WI38 (cell line): ENCODE measurements at regions not wholly inside any gene's neighbourhood (a gene's known extent, or its start where the extent isn't known, plus 50 kb on each side); places are given as distances from the start of the nearest gene placed in this dataset.

Source experiments
- H3K4me3 ChIP-seq: 2 replicates; pipeline ENCODE4 v1.5.1; 2011; ENCODE audit warnings: low read depth, mild to moderate bottlenecking, control low read depth, low read length
- CTCF ChIP-seq: IDR thresholded peaks from 2 replicates; pipeline ENCODE4 v1.5.1; 2012; ENCODE audit warnings: low read depth, mild to moderate bottlenecking, control low read depth, low read length

DNA sequence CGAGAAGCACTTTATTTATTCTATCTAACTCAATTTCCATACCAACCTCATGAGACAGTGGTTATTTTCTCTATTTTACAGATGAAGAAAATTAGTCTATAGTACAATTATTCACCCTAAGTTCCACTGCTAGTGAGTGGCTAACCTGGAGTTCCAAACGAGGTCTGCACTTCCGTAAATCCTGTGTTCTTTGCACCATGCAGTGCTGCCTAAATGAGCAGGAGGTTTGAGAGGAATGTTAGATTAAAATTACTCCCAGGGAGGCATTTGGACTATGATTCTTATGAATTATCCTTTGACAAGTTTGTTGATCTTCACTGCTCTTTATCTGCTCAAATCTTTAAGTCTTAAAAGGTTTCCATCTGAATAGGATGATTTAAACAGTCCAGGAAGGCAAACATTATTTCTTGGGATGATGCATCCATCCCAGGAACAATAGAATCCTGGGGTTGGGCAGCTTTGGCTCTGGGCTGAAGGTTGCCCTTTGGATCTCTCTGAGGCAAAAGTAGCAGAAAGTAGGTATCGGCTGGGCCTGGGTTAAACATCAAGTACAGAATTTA, 400.8 kb downstream of the REEP3 start:
- no peak overlapping the region for H3K4me3 ChIP-seq
- no peak for TF ChIP-seq CTCF

- no peak for TF ChIP-seq CTCF
- H3K4me3 ChIP-seq = no peak overlapping the region
Measured at GRCh38 chr10:63922468-63923284, 401.5 kb downstream of the REEP3 start.

- H3K4me3 ChIP-seq = no peak overlapping the region
- TF ChIP-seq CTCF = no peak
Measured at GRCh38 chr10:63929831-63930467, 408.7 kb downstream of the REEP3 start.

GRCh38 chr10:63930584-63930983, 409.4 kb downstream of the REEP3 start:
- TF ChIP-seq CTCF = no peak
- no peak overlapping the region for H3K4me3 ChIP-seq

DNA sequence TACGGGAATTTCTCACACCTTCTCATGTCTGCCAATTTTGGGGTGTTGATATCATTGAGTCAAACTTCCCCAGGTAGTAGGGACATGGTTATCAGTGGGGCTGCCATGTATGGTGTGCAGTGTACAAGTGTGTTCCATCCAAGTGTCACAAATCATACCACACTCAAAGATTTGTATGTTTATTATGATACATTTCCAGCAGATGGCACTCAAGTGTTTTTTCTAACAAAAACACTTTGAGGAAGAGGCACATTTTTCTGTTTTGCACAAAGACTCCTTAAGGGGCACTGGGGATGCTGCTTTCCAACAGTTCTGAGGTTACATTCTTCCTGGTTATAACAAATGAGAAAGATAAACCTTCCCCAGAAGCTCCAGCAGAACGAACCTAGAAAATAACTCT, 414.5 kb downstream of the REEP3 start:
- no peak for TF ChIP-seq CTCF
- H3K4me3 ChIP-seq = no peak overlapping the region

DNA sequence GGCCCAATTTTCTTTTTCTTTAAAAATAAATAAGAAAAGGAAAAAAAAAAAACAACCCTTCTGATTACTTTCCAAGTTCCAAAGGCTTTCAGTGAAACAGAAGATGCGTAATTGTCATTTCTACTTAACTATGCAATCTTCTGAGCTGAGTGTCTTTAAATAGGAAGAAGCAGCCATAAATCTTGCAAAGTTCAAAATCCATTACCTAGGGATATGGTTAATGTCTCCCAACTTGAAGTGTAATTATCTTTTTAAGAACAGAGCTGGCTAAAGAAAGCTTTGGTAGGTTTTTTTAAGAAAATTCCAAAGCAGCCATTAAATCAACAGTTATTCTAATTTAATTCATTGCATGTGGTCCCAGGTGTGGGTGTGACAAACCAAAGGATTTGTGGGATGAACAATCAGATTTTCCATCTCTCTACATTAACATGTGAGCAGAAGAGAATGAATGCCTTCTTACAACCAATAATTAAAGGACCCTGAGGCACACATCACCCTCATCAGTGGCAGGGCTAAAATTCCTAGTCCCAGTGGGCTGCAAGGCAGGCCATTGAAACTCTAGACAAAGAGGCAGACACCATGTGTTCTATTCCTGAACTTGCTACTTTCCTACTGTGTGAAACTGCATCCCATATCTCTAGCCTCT, 419.2 kb downstream of the REEP3 start:
- TF ChIP-seq CTCF = no peak
- no peak overlapping the region for H3K4me3 ChIP-seq
